ENCODE measurements at regions not wholly inside any gene's neighbourhood (a gene's known extent, or its start where the extent isn't known, plus 50 kb on each side); places are given as distances from the start of the nearest gene placed in this dataset.

DNA sequence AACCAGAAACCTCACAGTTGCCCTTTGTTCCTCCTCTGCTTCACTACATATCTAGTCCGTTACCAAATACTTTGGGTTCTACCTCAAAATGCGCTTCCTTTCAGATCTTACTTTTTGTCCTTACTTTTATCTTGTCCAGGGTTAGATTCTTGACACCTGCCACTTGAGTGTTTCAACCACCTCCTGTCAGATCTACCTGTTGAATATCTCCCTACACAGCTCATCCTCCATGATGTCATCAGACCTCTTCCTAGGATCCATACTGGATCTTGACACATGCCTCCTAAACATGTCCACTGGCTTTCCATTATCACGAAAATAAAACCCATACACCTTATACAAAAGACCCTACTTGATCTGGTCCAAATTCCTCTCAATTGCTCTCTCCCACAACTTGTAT, 125.2 kb upstream of the SLC24A2 start:
- Histone ChIP-seq H3K79me1 (ENCODE audit: low read length) (no peaks in the 10 kb centered on the region), H3K14ac (ENCODE audit: low read length) (no peak overlapping the region), H3K23ac (ENCODE audit: low read length) (no peak overlapping the region), H3K4me2 (ENCODE audit: low read length) (no peak overlapping the region), H3K4me3 (ENCODE audit: low read depth, low read length) (no peak overlapping the region), H3K9ac (ENCODE audit: low read length) (no peak overlapping the region), H2BK120ac (ENCODE audit: insufficient read depth, low read length, poor library complexity) (no peak overlapping the region), H3K27me3 (ENCODE audit: insufficient read depth, low read length) (no peaks in the 10 kb centered on the region), H3K79me2 (ENCODE audit: control insufficient read depth, insufficient read depth, low read length, poor library complexity) (no peaks in the 10 kb centered on the region), H3K4me1 (ENCODE audit: control insufficient read depth in 1 of 2, insufficient read depth in 2 of 2, low read length in 2 of 2) (no peaks in the 10 kb centered on the region), H3K9me3 (ENCODE audit: insufficient read depth, low read depth, low read length) (no peaks in the 10 kb centered on the region), H3K36me3 (ENCODE audit: control insufficient read depth in 1 of 2, insufficient read depth in 2 of 2, low read length in 2 of 2) (no peaks in the 10 kb centered on the region), H3K4ac (ENCODE audit: low read depth, low read length) (no peak overlapping the region), H3K27ac (ENCODE audit: low read depth, low read length) (no peak overlapping the region), H3K18ac (ENCODE audit: low read length) (no peak overlapping the region), H4K8ac (ENCODE audit: low read depth, low read length) (no peak overlapping the region), H2BK5ac (ENCODE audit: low read depth, low read length, poor library complexity) (no peak overlapping the region), H4K91ac (ENCODE audit: low read depth, low read length) (no peak overlapping the region), H2AFZ (ENCODE audit: insufficient read depth, low read length, poor library complexity) (no peak overlapping the region), H4K12ac (ENCODE audit: low read depth, low read length) (no peak overlapping the region), H2BK12ac (ENCODE audit: low read length) (no peak overlapping the region), H2AK5ac (ENCODE audit: low read length) (no peak overlapping the region)
- DNase-seq: no peak
- WGBS (ENCODE audit: extremely low coverage, insufficient coverage, insufficient read length): no CpG with 5 or more reads among the region's 3 CpGs

DNA sequence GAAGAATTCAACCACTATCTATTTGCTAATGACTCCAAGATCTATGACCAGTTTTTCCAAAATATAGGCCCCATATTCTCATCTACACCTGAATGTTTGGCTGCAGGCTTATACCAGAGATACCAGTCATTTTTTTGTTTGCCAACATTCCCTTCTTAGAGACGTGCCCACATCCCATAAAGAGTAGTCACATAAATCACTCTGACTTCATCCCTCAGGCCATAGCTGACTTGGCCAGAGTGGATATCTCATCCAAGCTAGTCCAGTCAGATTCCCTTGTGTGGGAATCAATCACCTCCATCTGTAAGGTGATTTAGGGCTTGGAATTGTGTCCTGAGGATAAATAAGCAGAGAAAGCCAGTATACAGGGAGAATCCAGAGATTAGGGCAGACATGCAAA, 124.3 kb upstream of the SLC24A2 start:
- Histone ChIP-seq H3K23ac (ENCODE audit: low read length) (no peak overlapping the region), H3K36me3 (ENCODE audit: control insufficient read depth in 1 of 2, insufficient read depth in 2 of 2, low read length in 2 of 2) (no peaks in the 10 kb centered on the region), H2AK5ac (ENCODE audit: low read length) (no peak overlapping the region), H3K4me3 (ENCODE audit: low read depth, low read length) (no peak overlapping the region), H4K91ac (ENCODE audit: low read depth, low read length) (no peak overlapping the region), H2AFZ (ENCODE audit: insufficient read depth, low read length, poor library complexity) (no peak overlapping the region), H3K9me3 (ENCODE audit: insufficient read depth, low read depth, low read length) (no peaks in the 10 kb centered on the region), H3K27me3 (ENCODE audit: insufficient read depth, low read length) (no peaks in the 10 kb centered on the region), H3K4me2 (ENCODE audit: low read length) (no peak overlapping the region), H3K14ac (ENCODE audit: low read length) (no peak overlapping the region), H4K12ac (ENCODE audit: low read depth, low read length) (no peak overlapping the region), H3K79me2 (ENCODE audit: control insufficient read depth, insufficient read depth, low read length, poor library complexity) (no peaks in the 10 kb centered on the region), H3K27ac (ENCODE audit: low read depth, low read length) (no peak overlapping the region), H3K79me1 (ENCODE audit: low read length) (no peaks in the 10 kb centered on the region), H3K4ac (ENCODE audit: low read depth, low read length) (no peak overlapping the region), H2BK5ac (ENCODE audit: low read depth, low read length, poor library complexity) (no peak overlapping the region), H4K8ac (ENCODE audit: low read depth, low read length) (no peak overlapping the region), H2BK12ac (ENCODE audit: low read length) (no peak overlapping the region), H3K4me1 (ENCODE audit: control insufficient read depth in 1 of 2, insufficient read depth in 2 of 2, low read length in 2 of 2) (no peaks in the 10 kb centered on the region), H2BK120ac (ENCODE audit: insufficient read depth, low read length, poor library complexity) (no peak overlapping the region), H3K9ac (ENCODE audit: low read length) (no peak overlapping the region), H3K18ac (ENCODE audit: low read length) (no peak overlapping the region)
- DNase-seq: peak; percentile 89 to 98
- no CpG with 5 or more reads among the region's 1 CpG for WGBS (ENCODE audit: extremely low coverage, insufficient coverage, insufficient read length)

DNA sequence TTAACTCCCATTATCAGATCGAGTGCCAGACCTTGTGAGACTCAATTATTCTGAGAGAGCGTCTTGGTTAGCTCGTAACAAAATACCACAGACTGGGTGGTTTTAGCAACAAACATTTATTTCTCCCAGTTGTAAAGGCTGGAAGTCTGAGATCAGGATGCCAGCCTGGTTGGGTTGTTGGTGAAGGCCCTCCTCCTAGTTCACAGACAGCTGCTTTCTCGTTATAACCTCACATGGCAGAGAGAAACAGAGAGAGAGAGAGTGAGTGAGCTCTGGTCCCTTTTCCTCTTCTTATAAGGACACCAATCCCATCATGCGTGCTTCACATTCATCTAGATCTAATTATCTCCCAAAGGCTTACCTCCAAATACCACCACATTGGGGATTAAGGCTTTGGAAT, 114.2 kb upstream of the SLC24A2 start:
- Histone ChIP-seq H2BK12ac (ENCODE audit: low read length) (no peak overlapping the region), H3K9ac (ENCODE audit: low read length) (no peak overlapping the region), H3K4me2 (ENCODE audit: low read length) (no peak overlapping the region), H2BK120ac (ENCODE audit: insufficient read depth, low read length, poor library complexity) (no peak overlapping the region), H3K14ac (ENCODE audit: low read length) (no peak overlapping the region), H2BK5ac (ENCODE audit: low read depth, low read length, poor library complexity) (no peak overlapping the region), H3K18ac (ENCODE audit: low read length) (no peak overlapping the region), H3K4me3 (ENCODE audit: low read depth, low read length) (no peak overlapping the region), H3K27me3 (ENCODE audit: insufficient read depth, low read length) (no peaks in the 10 kb centered on the region), H3K4me1 (ENCODE audit: control insufficient read depth in 1 of 2, insufficient read depth in 2 of 2, low read length in 2 of 2) (no peaks in the 10 kb centered on the region), H2AFZ (ENCODE audit: insufficient read depth, low read length, poor library complexity) (no peak overlapping the region), H3K79me1 (ENCODE audit: low read length) (no peaks in the 10 kb centered on the region), H4K91ac (ENCODE audit: low read depth, low read length) (no peak overlapping the region), H4K8ac (ENCODE audit: low read depth, low read length) (no peak overlapping the region), H3K79me2 (ENCODE audit: control insufficient read depth, insufficient read depth, low read length, poor library complexity) (no peaks in the 10 kb centered on the region), H2AK5ac (ENCODE audit: low read length) (no peak overlapping the region), H4K12ac (ENCODE audit: low read depth, low read length) (no peak overlapping the region), H3K9me3 (ENCODE audit: insufficient read depth, low read depth, low read length) (no peaks in the 10 kb centered on the region), H3K36me3 (ENCODE audit: control insufficient read depth in 1 of 2, insufficient read depth in 2 of 2, low read length in 2 of 2) (no peaks in the 10 kb centered on the region), H3K4ac (ENCODE audit: low read depth, low read length) (no peak overlapping the region), H3K27ac (ENCODE audit: low read depth, low read length) (no peak overlapping the region), H3K23ac (ENCODE audit: low read length) (no peak overlapping the region)
- no CpG with 5 or more reads among the region's 5 CpGs for WGBS (ENCODE audit: extremely low coverage, insufficient coverage, insufficient read length)
- no peak for DNase-seq

DNA sequence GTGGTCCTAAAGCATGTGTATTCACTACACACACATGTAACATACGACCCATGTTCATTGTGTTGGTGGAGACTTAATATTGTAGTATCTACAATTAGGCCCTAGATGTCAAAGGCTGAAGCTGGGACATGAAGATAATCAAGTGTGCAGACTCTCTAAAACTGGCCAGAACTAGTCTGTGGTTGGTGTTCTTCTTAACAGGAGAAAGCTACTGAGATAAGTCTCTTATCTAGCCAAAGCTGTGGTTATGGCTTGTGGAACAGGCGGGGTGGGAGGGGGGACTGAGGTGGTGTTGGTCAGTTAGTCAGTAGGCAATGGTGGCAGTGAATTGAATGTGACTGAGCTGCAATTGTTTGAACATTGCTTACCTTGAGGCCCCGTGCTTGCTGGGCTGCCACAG, 112.7 kb upstream of the SLC24A2 start:
- H2AK5ac ChIP-seq (ENCODE audit: low read length): no peak overlapping the region
- no peaks in the 10 kb centered on the region for H3K4me1 ChIP-seq (ENCODE audit: control insufficient read depth in 1 of 2, insufficient read depth in 2 of 2, low read length in 2 of 2)
- H4K91ac ChIP-seq (ENCODE audit: low read depth, low read length): no peak overlapping the region
- no peak for DNase-seq
- H3K4me3 ChIP-seq (ENCODE audit: low read depth, low read length): no peak overlapping the region
- H2BK5ac ChIP-seq (ENCODE audit: low read depth, low read length, poor library complexity): no peak overlapping the region
- no peaks in the 10 kb centered on the region for H3K9me3 ChIP-seq (ENCODE audit: insufficient read depth, low read depth, low read length)
- H3K79me2 ChIP-seq (ENCODE audit: control insufficient read depth, insufficient read depth, low read length, poor library complexity): no peaks in the 10 kb centered on the region
- no peak overlapping the region for H2BK120ac ChIP-seq (ENCODE audit: insufficient read depth, low read length, poor library complexity)
- no peak overlapping the region for H3K14ac ChIP-seq (ENCODE audit: low read length)
- no peak overlapping the region for H3K4me2 ChIP-seq (ENCODE audit: low read length)
- peak overlapping the region; percentile 22 for H3K9ac ChIP-seq (ENCODE audit: low read length)
- no peak overlapping the region for H4K12ac ChIP-seq (ENCODE audit: low read depth, low read length)
- no CpG with 5 or more reads among the region's 3 CpGs for WGBS (ENCODE audit: extremely low coverage, insufficient coverage, insufficient read length)
- no peak overlapping the region for H3K4ac ChIP-seq (ENCODE audit: low read depth, low read length)
- H2AFZ ChIP-seq (ENCODE audit: insufficient read depth, low read length, poor library complexity): no peak overlapping the region
- H2BK12ac ChIP-seq (ENCODE audit: low read length): no peak overlapping the region
- no peaks in the 10 kb centered on the region for H3K36me3 ChIP-seq (ENCODE audit: control insufficient read depth in 1 of 2, insufficient read depth in 2 of 2, low read length in 2 of 2)
- no peaks in the 10 kb centered on the region for H3K79me1 ChIP-seq (ENCODE audit: low read length)
- H3K23ac ChIP-seq (ENCODE audit: low read length): no peak overlapping the region
- H3K27me3 ChIP-seq (ENCODE audit: insufficient read depth, low read length): no peaks in the 10 kb centered on the region
- H3K27ac ChIP-seq (ENCODE audit: low read depth, low read length): no peak overlapping the region
- no peak overlapping the region for H4K8ac ChIP-seq (ENCODE audit: low read depth, low read length)
- no peak overlapping the region for H3K18ac ChIP-seq (ENCODE audit: low read length)

Measured in trophoblast cell (in vitro differentiated cells and primary cell).